ENCODE measurements at regions not wholly inside any gene's neighbourhood (a gene's known extent, or its start where the extent isn't known, plus 50 kb on each side); places are given as distances from the start of the nearest gene placed in this dataset.

GRCh38 chr3:68148447-68148846 is 494.0 kb upstream of the SUCLG2 start:
- DNase-seq = no peak

- DNase-seq = no peak
These were observed 488.0 kb upstream of the SUCLG2 start for GRCh38 chr3:68142441-68142840.

- no peak for DNase-seq
These were observed 485.5 kb upstream of the SUCLG2 start for GRCh38 chr3:68139897-68140296.

- no peak for DNase-seq
These were observed 482.0 kb upstream of the SUCLG2 start for GRCh38 chr3:68136411-68136810.

GRCh38 chr3:68135067-68135466 is 480.7 kb upstream of the SUCLG2 start:
- no peak for DNase-seq

GRCh38 chr3:68129065-68129464 is 474.7 kb upstream of the SUCLG2 start:
- no peak for DNase-seq

GRCh38 chr3:68123231-68123630 is 468.8 kb upstream of the SUCLG2 start:
- DNase-seq = no peak

GRCh38 chr3:68121287-68121686 is 466.9 kb upstream of the SUCLG2 start:
- DNase-seq = no peak

GRCh38 chr3:68116580-68116979 is 462.2 kb upstream of the SUCLG2 start:
- no peak for DNase-seq

- no peak for DNase-seq
These were observed 449.4 kb upstream of the SUCLG2 start for GRCh38 chr3:68103811-68104210.

GRCh38 chr3:68090571-68090970 is 436.2 kb upstream of the SUCLG2 start:
- DNase-seq = no peak

GRCh38 chr3:68089572-68090011 is 435.2 kb upstream of the SUCLG2 start:
- DNase-seq = no peak

- no peak for DNase-seq
These were observed 434.2 kb upstream of the SUCLG2 start for GRCh38 chr3:68088636-68089035.

- peak; percentile 20 for DNase-seq
These were observed 433.8 kb upstream of the SUCLG2 start for GRCh38 chr3:68088216-68088615.

GRCh38 chr3:68072062-68072461 is 417.6 kb upstream of the SUCLG2 start:
- no peak for DNase-seq

GRCh38 chr3:68070186-68070585 is 415.8 kb upstream of the SUCLG2 start:
- no peak for DNase-seq

- no peak for DNase-seq
These were observed 412.9 kb upstream of the SUCLG2 start for GRCh38 chr3:68067314-68067713.

- DNase-seq = no peak
These were observed 408.5 kb upstream of the SUCLG2 start for GRCh38 chr3:68062926-68063325.

GRCh38 chr3:68060910-68061309 is 406.5 kb upstream of the SUCLG2 start:
- DNase-seq = no peak

- no peak for DNase-seq
These were observed 405.8 kb upstream of the SUCLG2 start for GRCh38 chr3:68060191-68060590.

GRCh38 chr3:68059628-68060152 is 405.3 kb upstream of the SUCLG2 start:
- no peak for DNase-seq

- DNase-seq = peak; percentile 59
These were observed 403.4 kb upstream of the SUCLG2 start for GRCh38 chr3:68057637-68058320.

GRCh38 chr3:68056556-68056955 is 402.1 kb upstream of the SUCLG2 start:
- DNase-seq = no peak

- no peak for DNase-seq
These were observed 400.8 kb upstream of the SUCLG2 start for GRCh38 chr3:68055215-68055614.

- no peak for DNase-seq
These were observed 395.4 kb upstream of the SUCLG2 start for GRCh38 chr3:68049776-68050175.
